Fibroblast of villous mesenchyme (primary cell): ENCODE measurements at regions not wholly inside any gene's neighbourhood (a gene's known extent, or its start where the extent isn't known, plus 50 kb on each side); places are given as distances from the start of the nearest gene placed in this dataset.

Source experiments
- DNase-seq: peaks from one replicate; pipeline ENCODE4 v3.0.0-alpha.2; 2010; ENCODE audit warnings: low read depth
- H3K4me3 ChIP-seq: 2 replicates; pipeline ENCODE4 v1.5.1; 2011; ENCODE audit warnings: low read depth, mild to moderate bottlenecking, low read length
- CTCF ChIP-seq: IDR thresholded peaks from 2 replicates; pipeline ENCODE4 v1.5.1; 2012; ENCODE audit warnings: low read depth, mild to moderate bottlenecking, low read length; ENCODE audit not compliant: insufficient read depth

- no peak for TF ChIP-seq CTCF
- H3K4me3 ChIP-seq, result no peak overlapping the region
- DNase-seq, result no peak
These were observed 126.2 kb downstream of the ALDH8A1 start for GRCh38 chr6:134823710-134824034.

- no peak overlapping the region for H3K4me3 ChIP-seq
- peak; percentile 96 for TF ChIP-seq CTCF
These were observed 126.8 kb downstream of the ALDH8A1 start for GRCh38 chr6:134822920-134823709.

GRCh38 chr6:134821928-134822864 is 127.7 kb downstream of the ALDH8A1 start:
- peak; percentile 56 for DNase-seq

More at GRCh38 chr6:134822920-134823709, 126.8 kb downstream of the ALDH8A1 start:
- peak; percentile 92 for DNase-seq

GRCh38 chr6:134821397-134821796 is 128.5 kb downstream of the ALDH8A1 start:
- no peak for DNase-seq
- no peak for TF ChIP-seq CTCF
- no peak overlapping the region for H3K4me3 ChIP-seq

More at GRCh38 chr6:134821928-134822864, 127.7 kb downstream of the ALDH8A1 start:
- H3K4me3 ChIP-seq, result no peak overlapping the region
- TF ChIP-seq CTCF, result no peak

GRCh38 chr6:134819863-134820800 is 129.8 kb downstream of the ALDH8A1 start:
- no peak for DNase-seq
- H3K4me3 ChIP-seq, result no peak overlapping the region
- no peak for TF ChIP-seq CTCF

- no peak overlapping the region for H3K4me3 ChIP-seq
- DNase-seq, result no peak
- no peak for TF ChIP-seq CTCF
These were observed 130.7 kb downstream of the ALDH8A1 start for GRCh38 chr6:134819236-134819635.
